Stimulated activated CD4-positive, alpha-beta T cell treated with anti-CD3 and anti-CD28 coated beads, Interleukin-1b, Interleukin-23, amount 100 ng/mL, for 24 hours (primary cell): ENCODE measurements at regions not wholly inside any gene's neighbourhood (a gene's known extent, or its start where the extent isn't known, plus 50 kb on each side); places are given as distances from the start of the nearest gene placed in this dataset.
"Not testable (repeated sequence)": the region's sequence is repeated elsewhere in the genome, so short reads cannot be mapped to it uniquely, and the experiment has no call there.

ENCODE experiments used
- DNase-seq, 4 experiments: peaks; one replicate each; pipeline ENCODE4 v3.0.0-alpha.2; 2020; ENCODE audit warnings: low read depth in 4 of 4, low spot score in 1 of 4

- DNase-seq: no peak
These were observed 51.5 kb upstream of the MELK start for GRCh38 chr9:36521148-36521547.

- no peak for DNase-seq
These were observed 55.6 kb upstream of the MELK start for GRCh38 chr9:36517131-36517530.

GRCh38 chr9:36504156-36504555 lies 68.5 kb upstream of the MELK start:
- DNase-seq: no peak

GRCh38 chr9:36503172-36504088 lies 69.3 kb upstream of the MELK start:
- DNase-seq: no peak

GRCh38 chr9:36501727-36502126 lies 71.0 kb upstream of the MELK start:
- DNase-seq: no peak

GRCh38 chr9:36500931-36501330 lies 71.8 kb upstream of the MELK start:
- DNase-seq: not testable (repeated sequence)

DNA sequence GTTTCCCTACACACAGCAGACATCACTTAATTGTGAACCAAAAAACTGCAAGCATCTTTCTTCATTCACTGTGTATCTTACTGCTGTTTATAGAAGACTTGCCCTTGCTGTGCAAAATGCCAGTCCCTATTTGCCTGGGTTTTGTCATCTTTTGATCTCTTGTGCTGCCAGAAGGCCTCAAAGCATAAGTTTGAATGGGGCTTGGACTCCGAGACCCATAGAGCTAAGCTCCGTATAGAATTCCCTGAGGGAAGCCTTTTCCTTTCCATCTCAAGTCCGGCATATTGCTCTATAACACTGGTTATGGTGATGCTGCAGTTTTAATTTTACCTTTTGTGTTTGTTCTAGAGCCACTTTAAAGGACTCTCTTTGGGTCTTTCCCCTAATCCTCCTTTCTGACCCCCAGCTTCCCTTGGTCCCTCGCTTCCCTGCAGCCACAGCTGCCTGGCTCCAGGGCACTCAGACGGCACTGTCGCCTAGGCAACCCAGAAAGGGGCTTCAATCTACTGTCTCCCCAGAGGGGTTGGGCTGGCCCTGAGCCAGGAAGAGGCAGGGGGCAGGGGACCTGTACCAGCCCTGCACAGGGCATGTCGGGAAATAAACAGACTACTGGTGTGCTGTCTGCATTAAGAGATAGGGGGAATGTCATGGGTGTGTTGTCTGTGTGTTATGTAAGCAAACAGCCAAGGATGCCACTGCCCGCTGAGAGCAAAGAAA lies 73.4 kb upstream of the MELK start:
- DNase-seq: no peak

DNA sequence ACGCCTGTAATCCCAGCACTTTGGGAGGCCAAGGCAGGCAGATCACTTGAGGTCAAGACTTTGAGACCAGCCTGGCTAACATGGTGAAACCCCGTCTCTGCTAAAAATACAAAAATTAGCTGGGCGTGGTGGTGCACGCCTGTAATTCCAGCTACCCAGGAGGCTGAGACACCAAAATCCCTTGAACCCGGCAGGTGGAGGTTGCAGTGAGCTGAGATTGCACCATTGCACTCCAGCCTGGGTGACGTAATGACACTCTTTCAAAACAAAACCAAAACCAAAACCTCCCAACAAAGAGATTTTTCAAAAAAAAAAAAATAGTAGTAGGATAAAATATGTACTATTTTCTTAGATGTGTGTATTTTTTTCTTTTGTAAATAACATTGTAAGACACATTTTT lies 79.1 kb upstream of the MELK start:
- not testable (repeated sequence) for DNase-seq

DNA sequence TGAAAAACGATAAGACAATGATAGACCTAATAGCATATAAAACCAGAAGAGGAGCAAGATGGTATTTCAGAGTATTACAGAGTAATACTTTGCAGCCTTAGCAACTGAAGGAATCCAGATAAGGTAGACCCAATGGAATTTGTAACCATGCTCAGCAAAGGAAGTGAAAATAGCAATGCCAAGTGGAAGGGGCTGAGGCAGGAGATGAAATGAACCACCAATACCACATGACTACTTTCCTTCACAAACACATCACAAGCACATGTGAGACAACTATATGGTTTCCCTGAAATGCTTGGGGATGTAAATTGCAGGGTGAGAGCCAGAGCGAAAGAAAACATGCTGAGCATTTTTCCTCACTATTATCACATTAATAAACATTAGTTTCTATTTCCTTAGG lies 79.8 kb upstream of the MELK start:
- no peak for DNase-seq

DNA sequence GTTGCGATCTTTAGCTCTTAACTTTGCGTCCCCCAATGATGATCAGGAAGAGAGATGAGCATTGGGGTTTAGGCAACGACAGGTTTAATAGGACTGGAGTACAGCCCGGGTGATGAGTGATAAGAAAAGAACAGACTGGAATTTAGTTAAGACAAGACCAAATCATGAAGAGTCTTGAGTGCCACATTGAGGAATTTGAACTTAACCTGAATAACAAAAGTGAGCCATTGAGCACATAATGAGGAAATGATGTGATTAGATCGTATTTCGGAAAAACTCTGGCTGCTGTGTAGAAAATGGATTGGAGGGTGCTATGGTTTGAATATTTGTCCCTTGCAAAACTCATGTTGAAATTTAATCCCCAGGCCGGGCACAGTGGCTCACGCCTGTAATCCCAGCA lies 83.2 kb upstream of the MELK start:
- no peak for DNase-seq

DNA sequence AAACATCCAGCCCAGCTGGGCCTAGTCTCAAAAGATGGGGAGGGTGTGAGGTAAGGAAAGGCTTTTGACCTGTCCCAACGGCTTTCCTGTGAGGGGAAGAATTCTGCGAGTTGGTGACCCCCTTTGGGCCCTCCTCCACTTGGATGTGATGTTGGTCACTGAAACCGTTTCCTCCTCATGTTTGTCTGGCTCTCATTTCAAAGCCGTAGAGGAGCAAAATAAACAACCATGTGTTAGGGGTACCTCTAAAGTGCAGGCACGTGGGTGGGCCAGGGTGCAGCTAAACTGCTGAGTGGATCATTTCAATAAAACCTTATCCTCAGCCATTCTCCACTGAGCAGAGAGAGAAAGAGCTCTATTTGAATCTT lies 84.3 kb upstream of the MELK start:
- no peak for DNase-seq

- DNase-seq: peak; percentile 57 to 89 (median 82)
These were observed 85.0 kb upstream of the MELK start for GRCh38 chr9:36487482-36488388.

GRCh38 chr9:36486933-36487481 lies 85.7 kb upstream of the MELK start:
- DNase-seq: peak in 3 of 4 experiments; percentile 23 to 53 (median 31)

- DNase-seq: no peak
These were observed 86.3 kb upstream of the MELK start for GRCh38 chr9:36486329-36486932.

DNA sequence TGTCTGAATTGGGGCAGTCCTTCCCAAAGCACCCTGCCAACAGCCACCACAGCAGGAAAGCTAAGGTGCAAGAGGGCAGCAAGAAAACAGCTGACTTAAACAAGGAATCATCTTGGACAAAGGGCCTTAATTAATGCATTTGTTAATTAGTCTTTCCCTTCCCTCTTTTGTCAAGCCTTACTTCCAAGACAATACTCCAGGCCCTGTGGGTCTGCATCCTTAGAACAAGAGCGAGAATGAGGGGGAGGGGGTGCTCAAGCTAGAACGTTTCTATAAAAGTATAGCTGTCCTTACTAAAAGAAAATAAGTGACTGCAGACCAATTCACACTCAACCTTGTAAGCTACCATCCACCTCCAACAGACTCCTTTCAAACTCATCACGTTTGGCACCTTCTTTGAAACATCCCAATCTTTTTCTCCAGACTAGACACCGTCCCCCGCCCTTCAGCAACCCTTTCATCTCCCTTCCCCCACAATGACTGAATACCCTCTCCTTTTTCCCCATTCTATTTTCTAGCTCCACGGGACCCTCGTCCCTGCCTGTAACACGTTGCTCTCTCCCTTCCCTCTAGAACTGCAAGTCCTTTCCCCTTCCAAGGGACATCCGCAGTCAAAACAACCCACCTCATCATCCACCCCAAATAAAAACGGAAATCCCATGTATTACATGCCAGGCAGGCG lies 85.7 kb upstream of the RNF38 start:
- DNase-seq: no peak

DNA sequence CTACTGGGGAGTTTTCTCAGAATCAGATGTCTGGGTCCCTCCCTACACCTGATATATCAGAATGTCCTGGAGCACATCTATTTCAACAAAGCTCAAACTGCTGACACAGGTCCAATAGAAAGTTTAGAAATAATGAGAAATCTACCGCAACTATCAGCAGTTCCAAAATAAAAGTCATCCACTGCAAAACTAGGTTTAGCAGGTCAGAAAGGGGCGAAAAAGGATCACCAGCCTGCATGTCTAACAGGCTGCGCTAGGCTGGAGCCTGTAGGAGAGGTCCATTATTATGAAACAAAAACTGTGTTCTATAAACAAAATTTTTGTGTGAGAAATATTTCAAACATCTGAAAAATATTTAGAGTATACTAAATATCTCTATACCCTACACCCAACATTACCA lies 84.1 kb upstream of the RNF38 start:
- DNase-seq: no peak

DNA sequence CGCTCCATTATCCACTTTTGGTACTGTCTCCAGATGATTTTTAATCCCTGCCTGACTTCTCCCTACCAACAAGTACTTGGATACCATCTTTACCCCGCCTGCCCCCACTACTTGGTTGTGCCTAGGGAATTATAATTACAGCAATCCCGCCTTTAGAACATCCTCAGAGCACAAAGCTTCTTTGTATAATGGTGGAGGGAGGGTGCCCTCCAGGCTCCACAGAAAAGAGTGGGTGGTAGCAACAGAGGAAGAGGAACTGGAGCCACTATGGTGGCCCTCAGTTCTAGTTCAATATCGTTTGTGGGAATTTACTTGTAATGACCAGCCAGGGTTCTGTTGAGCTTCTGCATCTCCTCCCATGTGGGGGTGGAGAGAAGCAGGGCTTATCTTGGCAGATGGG lies 79.0 kb upstream of the RNF38 start:
- no peak for DNase-seq

GRCh38 chr9:36471359-36471758 lies 71.3 kb upstream of the RNF38 start:
- no peak for DNase-seq

DNA sequence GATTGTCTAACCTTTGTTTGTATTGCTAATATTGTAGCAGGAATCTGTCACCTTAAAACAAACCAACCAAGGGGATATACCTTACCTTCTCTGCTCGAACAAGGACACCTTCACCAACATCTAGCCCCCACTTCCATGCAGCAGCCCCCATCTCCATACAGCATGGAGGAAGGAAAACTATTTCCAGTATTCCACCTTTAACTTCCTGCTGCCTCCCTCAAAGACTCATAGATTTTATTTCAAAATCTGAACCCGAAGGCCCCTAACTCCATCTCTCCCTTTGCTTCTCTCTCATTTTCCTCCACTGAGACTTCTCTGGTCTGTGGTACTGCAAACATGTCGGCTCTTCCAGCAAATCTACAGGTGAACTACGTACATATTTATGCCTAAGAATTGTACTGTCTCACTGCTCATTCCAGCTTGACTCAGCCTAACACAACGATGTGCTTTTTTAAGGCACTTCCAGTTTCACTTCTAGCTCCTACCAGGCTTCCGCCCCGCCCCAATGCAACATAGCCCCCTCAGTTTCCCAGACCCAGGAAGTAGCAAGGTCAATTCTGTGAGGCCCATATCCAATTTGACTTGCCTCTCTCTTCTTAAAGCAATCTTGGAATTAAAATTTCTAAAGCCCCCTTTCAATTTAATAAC lies 70.7 kb upstream of the RNF38 start:
- peak in 3 of 4 experiments; percentile 10 to 37 (median 33) for DNase-seq

- DNase-seq: no peak
These were observed 63.4 kb upstream of the RNF38 start for GRCh38 chr9:36463467-36463866.
